NCI-H1436 treated with DMSO at 0.1 percent for 48 hours (cell line): ENCODE measurements at regions not wholly inside any gene's neighbourhood (a gene's known extent, or its start where the extent isn't known, plus 50 kb on each side); places are given as distances from the start of the nearest gene placed in this dataset.
"Not testable (repeated sequence)": the region's sequence is repeated elsewhere in the genome, so short reads cannot be mapped to it uniquely, and the experiment has no call there.

Experiments
- DNase-seq: peaks from one replicate; lab custom pipeline; 2025; lab: John Stamatoyannopoulos, UW

DNA sequence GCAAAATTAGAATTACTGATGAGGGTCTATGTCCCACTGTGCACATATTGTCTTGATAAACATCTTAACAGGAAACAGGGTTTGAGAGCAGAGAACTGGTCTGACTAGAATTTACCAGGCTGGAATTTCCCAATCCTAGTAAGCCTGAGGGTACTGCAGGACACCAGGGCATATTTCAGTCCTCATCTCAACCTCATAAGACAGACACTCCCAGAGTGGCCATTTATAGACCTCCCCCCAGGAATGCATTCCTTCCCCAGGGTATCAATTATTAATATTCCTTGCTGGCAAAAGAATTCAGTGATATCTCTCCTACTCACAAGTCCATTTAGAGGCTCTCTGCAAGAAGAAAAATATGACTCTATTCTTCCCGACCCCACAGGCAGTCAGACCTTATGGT, 325.1 kb upstream of the KLF3 start:
- DNase-seq, result not testable (repeated sequence)

DNA sequence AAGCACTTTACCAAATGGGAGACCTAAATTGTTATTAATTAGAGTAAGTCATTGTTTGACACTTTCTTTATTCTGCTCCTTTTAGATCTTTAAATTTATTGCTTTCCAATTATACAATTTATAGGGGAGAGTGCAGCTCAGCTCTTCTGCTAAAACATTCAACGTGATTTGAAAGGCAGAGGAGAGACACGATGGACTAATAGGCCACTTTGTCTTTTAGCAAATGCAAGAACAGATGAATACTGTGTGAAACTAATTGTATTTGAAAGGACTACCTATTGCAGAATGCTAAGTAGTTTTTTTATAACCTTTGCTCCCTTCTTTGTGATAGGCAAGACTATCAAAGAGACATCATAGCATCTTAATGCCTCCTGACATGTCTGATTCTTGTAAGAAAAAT, 320.4 kb upstream of the KLF3 start:
- peak; percentile 60 for DNase-seq

DNA sequence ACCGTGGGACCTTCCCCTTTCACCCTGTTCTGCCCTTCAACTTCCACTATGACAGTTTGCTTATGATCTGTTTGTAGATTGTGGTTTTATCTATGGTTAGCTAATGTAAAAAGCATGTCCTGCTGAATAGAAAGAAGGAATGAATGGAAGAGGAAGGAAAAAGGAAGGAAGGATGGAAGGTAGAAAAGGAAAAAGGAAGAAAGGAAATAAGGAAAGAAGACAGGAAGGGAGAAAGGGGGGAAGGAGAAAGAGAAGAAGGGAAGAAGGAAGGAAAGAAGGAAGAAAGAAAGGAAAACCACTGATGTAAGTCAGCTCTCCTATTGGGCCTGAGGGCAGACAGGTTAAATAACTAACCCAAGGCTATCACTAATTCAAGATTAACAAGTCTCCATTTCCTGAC, 319.1 kb upstream of the KLF3 start:
- no peak for DNase-seq

- DNase-seq, result no peak
Observed at GRCh38 chr4:38347251-38347650, 316.7 kb upstream of the KLF3 start.

GRCh38 chr4:38354421-38354820, 309.6 kb upstream of the KLF3 start:
- no peak for DNase-seq

- DNase-seq, result no peak
Observed at GRCh38 chr4:38354872-38355271, 309.1 kb upstream of the KLF3 start.

- DNase-seq, result no peak
Observed at GRCh38 chr4:38356686-38357085, 307.3 kb upstream of the KLF3 start.

- no peak for DNase-seq
Observed at GRCh38 chr4:38357546-38357945, 306.5 kb upstream of the KLF3 start.

- DNase-seq, result no peak
Observed at GRCh38 chr4:38359113-38359512, 304.9 kb upstream of the KLF3 start.

GRCh38 chr4:38360201-38360600, 303.8 kb upstream of the KLF3 start:
- DNase-seq, result no peak

GRCh38 chr4:38364383-38364963, 299.5 kb upstream of the KLF3 start:
- no peak for DNase-seq

DNA sequence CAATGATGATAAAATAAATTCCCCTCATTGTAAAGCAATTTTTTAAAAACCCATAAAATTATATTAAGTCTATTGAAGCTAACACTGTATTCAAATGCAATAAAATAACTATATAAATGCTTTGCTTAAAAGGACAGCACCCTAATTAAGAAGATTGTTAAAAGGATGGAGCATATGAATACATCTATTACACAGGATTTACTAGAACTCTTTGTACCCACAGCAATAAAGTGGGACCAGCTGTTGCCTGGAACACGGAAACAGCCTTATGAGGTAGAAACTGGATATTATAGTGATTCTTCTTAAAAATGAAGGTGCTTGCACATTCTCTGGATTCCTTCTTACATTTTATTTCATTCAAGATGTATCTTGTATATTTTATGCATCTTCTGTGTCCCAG, 298.7 kb upstream of the KLF3 start:
- no peak for DNase-seq

GRCh38 chr4:38365748-38366310, 298.2 kb upstream of the KLF3 start:
- DNase-seq, result no peak

DNA sequence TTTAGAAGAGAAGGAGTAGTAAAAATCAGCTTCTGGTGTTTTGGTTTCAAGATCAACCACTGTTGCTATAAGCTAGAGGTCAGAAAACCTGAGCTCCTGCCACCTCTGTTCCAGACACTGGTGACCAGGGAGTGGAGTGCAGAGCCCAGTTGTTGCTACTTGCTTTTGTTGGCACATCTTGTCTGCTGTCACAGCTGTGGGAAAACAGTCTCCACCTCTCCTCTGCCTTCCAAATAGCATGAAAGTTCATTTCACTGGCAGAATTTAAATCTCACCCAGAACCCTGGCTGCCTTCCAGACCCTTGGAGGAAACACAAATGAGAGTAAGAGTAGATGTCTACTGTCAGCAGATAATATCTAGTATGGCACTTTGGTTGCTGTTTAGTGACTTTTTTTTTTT, 297.5 kb upstream of the KLF3 start:
- no peak for DNase-seq

DNA sequence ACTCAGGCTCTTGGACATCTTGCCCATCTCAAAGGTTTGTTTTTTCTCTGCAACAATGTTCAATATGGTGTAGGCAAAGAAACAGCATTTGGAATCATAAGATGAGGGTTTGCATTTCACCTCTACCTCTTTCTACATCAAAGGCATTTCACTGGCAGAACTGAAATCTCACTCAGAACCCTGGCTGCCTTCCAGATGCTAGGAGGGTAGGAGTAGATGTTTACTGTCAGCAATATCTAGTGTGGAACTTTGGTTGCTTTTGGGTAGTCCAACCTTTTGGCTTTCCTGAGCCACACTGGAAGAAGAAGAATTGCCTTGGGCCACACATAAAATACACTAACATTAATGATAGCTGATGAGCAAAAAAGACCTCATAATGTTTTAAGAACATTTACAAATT, 297.0 kb upstream of the KLF3 start:
- DNase-seq, result no peak

- DNase-seq, result no peak
Observed at GRCh38 chr4:38367642-38368174, 296.3 kb upstream of the KLF3 start.

DNA sequence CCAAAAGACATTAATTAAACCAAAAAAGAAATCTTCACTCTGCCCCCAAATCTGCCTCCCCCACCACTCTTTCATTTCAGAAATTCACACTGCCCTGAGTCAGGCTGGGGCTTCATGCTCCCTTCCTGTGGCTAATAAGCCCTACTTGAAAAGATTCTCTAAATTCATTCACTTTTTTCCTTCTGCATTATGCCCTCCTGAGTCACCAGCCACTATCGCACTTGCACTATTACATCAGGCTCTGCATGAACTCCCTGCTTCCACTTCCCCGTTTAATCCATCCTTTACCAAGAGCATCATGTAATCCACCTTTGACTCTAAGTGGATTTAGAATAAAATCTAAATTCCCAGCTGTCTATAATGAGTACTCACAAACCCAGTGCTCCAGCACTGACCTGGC, 295.4 kb upstream of the KLF3 start:
- no peak for DNase-seq

GRCh38 chr4:38371391-38371851, 292.6 kb upstream of the KLF3 start:
- DNase-seq, result no peak

GRCh38 chr4:38373375-38373774, 290.6 kb upstream of the KLF3 start:
- no peak for DNase-seq

DNA sequence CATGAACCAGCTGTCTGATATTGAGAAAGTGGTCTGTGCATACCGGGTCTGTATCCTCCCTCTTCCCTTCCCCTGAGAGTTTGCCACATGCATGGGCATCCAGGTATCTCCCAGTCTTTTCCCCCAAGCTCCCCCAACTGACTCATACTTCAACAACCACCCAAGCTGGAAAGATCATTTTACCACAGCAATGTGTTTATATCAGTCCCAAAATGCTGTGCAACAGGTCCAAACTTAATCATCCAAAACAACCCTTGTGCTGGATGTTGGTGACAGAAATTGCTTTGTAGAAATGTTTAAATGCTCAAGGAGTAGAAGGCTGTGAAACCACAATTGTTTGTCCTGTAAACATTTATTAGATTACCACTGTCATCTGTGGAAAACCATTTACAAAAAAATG, 286.8 kb upstream of the KLF3 start:
- no peak for DNase-seq

GRCh38 chr4:38378478-38378877, 285.5 kb upstream of the KLF3 start:
- no peak for DNase-seq

GRCh38 chr4:38381788-38382187, 282.2 kb upstream of the KLF3 start:
- DNase-seq, result no peak

GRCh38 chr4:38382520-38382919, 281.5 kb upstream of the KLF3 start:
- peak; percentile 84 for DNase-seq

DNA sequence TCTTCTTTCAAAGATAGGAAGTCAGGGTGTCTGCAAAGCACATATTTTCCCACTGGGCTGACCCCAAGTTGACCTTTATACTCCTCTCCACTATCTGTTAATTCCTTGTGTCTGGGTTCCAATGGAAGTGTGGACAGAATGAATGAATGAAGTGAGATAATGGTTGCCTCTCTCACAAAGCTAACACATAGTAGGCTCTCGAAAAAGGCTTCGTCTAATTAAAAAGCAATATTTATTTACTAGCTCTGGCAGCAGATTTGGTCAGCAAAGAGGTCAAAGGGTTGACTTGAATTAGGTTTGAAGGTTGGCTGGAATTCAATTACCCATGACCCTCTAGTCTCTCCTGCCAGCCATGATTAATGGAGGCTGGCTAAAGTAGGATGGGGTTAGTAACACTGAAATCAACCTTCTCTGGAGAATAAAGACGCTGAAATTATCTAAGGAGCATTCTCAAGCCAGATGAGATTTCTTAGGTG, 280.3 kb upstream of the KLF3 start:
- DNase-seq, result no peak
